Inferior parietal cortex (tissue), 1 donor: ENCODE measurements at regions not wholly inside any gene's neighbourhood (a gene's known extent, or its start where the extent isn't known, plus 50 kb on each side); places are given as distances from the start of the nearest gene placed in this dataset.
"Not testable (repeated sequence)": the region's sequence is repeated elsewhere in the genome, so short reads cannot be mapped to it uniquely, and the experiment has no call there.

ENCODE experiments used
- DNase-seq: peaks from one replicate; pipeline ENCODE4 v3.0.0-alpha.2; 2016; ENCODE audit errors: extremely low spot score

DNA sequence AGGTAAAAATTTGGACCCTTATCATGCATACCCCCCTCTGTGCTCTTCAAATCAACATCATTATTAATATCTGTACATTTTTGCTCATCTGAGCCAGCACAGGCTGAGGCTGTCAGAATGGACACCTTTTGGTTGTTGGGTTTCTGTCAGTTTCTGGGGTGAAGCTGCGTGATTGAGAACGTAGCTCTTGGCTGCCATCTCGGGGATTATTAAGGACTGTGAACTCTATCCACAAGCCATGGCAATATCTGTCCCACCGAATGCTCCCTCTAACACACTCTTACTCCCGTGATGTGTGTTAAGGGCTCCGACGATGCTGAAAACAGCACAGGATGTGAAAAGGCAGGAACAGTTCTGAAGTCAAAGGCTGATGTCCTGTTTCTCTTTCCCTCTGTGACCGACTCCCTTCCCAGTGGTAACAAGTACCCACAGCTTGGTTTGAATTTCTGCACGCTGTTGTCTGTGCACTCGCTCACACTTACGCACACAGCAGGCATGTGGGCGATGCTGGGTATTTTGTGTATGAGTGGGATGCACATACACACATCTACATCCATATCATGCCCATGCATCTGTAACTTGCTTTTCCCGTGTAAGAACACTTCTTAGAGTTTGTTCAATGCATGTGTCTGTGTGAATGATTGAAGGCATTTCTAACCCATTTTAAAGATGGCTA is 405.6 kb downstream of the TMEM121 start:
- DNase-seq: no peak

DNA sequence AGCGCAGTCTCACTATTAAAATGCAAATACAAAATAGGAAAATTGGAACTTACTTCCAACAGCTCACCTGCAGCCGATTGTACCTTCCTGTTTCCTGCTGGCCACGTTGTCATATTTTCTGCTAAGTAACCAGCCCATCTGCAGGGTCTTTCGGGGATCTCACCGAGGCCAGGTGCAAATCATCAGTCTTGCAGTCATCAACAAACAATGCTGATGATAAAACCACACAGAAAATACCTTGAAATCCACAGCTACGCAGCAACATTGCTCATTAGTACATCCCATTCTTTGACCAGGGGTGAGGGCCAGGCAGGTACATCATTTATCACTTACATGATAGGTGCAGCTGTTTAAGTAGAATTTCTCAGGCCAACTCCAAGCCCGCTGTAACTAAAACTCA is 406.9 kb downstream of the TMEM121 start:
- no peak for DNase-seq

GRCh38 chr14:105935384-105935783 is 409.0 kb downstream of the TMEM121 start:
- DNase-seq: no peak

- DNase-seq: no peak
These were observed 411.1 kb downstream of the TMEM121 start for GRCh38 chr14:105937253-105938054.

- DNase-seq: no peak
These were observed 411.9 kb downstream of the TMEM121 start for GRCh38 chr14:105938055-105938863.

GRCh38 chr14:105938959-105939358 is 412.6 kb downstream of the TMEM121 start:
- no peak for DNase-seq

DNA sequence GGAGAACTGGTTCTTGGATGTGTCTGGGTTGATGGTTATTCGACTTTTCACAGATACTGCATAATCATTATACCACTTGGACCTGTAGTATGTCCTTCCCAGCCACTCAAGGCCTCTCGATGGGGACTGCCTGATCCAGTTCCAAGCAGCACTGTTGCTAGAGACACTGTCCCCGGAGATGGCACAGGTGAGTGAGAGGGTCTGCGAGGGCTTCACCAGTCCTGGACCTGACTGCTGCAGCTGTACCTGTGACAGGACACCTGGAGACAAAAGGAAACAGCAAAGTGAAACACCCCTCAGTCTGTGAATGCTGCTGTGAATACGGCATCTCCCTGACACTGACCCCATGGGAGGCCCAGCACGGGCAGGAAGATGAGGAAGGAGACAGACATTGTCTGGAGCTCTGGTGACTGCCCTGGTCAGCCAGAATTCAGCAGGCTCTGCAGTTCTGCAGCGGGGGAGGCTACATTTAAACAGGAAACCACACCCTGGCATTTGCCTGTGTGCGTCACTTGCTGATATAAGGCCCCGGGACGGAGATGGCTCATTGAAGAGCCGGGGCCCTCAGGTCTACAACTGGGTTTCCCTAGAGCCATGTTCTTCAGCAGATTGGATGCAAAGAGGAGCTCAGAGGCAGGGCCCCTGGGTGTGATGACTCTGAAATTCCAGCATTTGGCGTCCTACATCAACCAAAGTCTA is 413.6 kb downstream of the TMEM121 start:
- no peak for DNase-seq

- DNase-seq: no peak
These were observed 414.3 kb downstream of the TMEM121 start for GRCh38 chr14:105940534-105941225.

DNA sequence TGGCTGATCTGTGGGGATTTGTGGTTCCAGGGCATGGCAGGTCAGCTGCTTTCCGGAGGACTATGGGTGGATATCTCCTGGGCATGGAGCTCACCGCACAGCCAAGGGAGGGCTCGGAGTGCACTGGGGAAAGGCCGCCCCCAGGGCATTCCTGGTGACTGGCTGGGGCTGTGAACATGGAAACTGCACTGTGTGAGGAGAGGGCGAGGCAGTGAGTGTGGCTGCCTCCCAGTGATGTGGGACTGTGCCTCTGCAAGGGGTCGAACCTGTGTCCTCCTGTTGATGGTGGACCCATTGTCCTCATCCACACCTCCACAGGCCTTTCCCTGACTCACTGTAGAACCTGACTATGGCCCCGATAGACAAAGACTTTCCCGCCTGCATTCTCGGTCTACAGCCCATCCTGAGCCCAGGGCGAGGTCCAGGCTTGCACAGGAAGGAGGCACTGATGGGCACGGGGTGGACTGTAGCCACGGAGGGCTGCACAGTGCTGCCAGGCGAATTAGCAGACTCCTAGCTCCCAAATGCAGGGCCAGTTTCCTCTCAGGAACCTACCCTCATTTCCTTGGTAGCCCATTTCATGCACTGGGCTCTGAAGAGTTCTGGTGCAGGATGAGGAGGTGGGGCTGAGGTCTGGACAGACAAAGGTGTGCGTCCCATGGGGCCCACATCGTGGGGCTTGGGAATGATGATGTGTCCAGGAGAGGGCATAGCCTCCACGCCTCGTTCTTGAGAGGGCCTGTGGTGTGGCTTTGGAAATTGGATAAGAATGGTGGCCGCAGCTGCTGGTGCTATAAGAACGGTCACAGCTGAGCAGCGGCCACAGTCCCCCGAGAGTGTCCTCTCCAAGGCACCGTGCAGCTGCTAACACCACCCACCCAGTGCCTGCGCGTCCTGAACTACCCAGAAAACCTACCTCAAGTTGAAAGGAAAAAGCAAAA is 415.1 kb downstream of the TMEM121 start:
- DNase-seq: no peak

- not testable (repeated sequence) for DNase-seq
These were observed 416.3 kb downstream of the TMEM121 start for GRCh38 chr14:105942725-105943124.

DNA sequence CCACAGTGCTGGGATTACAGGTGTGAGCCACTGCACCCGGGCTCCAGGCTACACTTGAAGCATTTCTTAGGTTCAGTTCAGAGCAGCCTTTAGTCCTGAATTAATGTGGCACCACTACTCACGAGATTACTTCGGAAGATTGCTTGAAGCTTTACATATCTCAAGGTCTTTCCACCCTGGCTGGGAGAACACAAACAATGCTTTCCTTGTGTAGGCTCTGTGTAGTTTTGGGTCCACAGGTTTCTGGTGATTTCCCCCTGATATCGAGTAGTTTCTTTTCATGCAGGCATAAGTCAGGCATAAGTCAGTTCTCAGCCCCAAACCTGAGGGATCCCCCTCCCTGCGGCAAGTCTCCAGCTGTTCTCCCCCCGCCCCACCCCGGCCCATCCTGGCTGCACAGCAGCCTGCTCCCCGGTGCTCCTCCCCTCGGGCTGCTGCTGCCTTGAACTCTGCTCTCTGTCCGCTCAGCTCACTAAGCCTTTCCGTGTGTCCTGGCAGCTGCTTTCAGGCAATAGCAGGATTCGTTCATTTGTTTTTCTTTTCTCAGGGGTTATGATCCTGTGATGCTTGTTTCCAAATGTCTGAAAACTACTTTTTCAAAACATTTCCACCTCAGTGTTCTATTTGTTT is 417.7 kb downstream of the TMEM121 start:
- DNase-seq: no peak

GRCh38 chr14:105944632-105945610 is 418.5 kb downstream of the TMEM121 start:
- peak; percentile 2 for DNase-seq

- no peak for DNase-seq
These were observed 419.5 kb downstream of the TMEM121 start for GRCh38 chr14:105945896-105946295.

DNA sequence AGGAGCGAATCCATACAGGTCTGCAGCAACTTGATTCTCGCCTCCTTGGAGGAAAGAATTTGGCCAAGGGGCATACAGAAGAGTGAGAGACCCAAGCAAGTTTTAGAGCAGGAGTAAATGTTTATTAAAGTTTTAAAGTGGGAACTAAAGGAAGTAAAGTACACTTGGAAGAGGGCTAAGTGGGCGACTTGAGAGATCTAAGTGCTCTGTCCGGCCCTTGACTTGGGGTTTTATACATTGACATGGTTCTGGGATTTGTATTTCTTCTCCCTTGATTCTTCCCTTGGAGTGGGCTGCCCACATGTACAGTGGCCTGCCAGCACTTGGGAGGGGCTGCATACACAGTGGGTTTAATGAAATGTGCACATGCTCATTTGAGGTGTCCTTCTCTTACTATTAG is 421.2 kb downstream of the TMEM121 start:
- no peak for DNase-seq

GRCh38 chr14:105948955-105949354 is 422.6 kb downstream of the TMEM121 start:
- DNase-seq: not testable (repeated sequence)

DNA sequence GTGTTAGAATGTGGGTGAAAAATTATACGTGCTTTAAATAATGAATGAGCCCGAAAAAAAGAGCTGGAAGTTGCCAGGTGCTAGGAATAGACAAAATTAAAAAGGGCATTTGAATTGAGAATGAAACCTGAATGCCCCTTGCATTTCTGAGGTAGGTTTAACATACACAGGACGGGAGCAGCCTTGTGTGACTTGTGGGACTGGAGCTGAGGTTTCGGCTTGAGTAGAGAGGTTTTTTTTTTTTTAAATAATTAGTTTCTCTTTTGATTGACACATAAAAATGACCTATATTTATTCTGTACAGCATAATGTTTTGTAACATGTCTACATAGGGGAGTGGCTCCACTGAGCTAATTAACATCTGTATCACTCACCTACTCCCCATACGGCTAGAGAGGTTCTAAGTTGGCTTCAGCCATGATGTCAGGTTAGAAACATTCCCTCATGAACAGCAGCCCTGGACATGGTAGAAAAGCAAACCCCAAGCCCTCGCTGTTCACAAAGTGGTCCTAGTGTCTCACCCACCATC is 424.0 kb downstream of the TMEM121 start:
- DNase-seq: not testable (repeated sequence)

GRCh38 chr14:105951399-105951798 is 425.0 kb downstream of the TMEM121 start:
- no peak for DNase-seq

- DNase-seq: no peak
These were observed 425.8 kb downstream of the TMEM121 start for GRCh38 chr14:105952222-105952621.
